B cell (primary cell): ENCODE measurements at regions not wholly inside any gene's neighbourhood (a gene's known extent, or its start where the extent isn't known, plus 50 kb on each side); places are given as distances from the start of the nearest gene placed in this dataset.

Experiments
- ATAC-seq: fragments of 200-7000 bp; cut with Tn5 transposase; one replicate; pipeline ENCODE4 v1.10.0; 2021; ENCODE audit warnings: low read depth, mild to moderate bottlenecking, moderate number of reproducible peaks, moderate library complexity
- CTCF ChIA-PET: fragments of 350-600 bp; sonication (Branson Sonifier 250); formaldehyde crosslinking; loops from one replicate; lab custom pipeline; 2021; ENCODE audit warnings: antibody characterized with exemption, inconsistent platforms; lab: Charles Lee
- POLR2A ChIA-PET: fragments of 350-600 bp; sonication (Branson Sonifier 250); formaldehyde crosslinking; loops from one replicate; lab custom pipeline; 2021; ENCODE audit warnings: antibody characterized with exemption; lab: Charles Lee
- DNase-seq: peaks from one replicate; pipeline ENCODE4 v3.0.0; 2013
- H2AFZ ChIP-seq: 2 replicates; pipeline ENCODE4 v1.6.1; 2012; ENCODE audit warnings: mild to moderate bottlenecking, low read depth, low read length; ENCODE audit not compliant: insufficient read depth, poor library complexity, severe bottlenecking
- H3K27ac ChIP-seq, 2 donors: 1 replicate in 1 of 2; 2 replicates in 1 of 2; pipeline ENCODE4 v1.5.1; 2012 to 2013; ENCODE audit warnings: low read length in 2 of 2, mild to moderate bottlenecking in 2 of 2, moderate library complexity in 1 of 2
- H3K27me3 ChIP-seq, 4 experiments: fragments of 200-600 bp in 1 of 4; sonication (generic) in 1 of 4; replicated peaks in 1 of 4; 1 replicate in 2 of 4; 2 replicates in 2 of 4; pipeline versions ENCODE4 v1.6.1 to v1.7.0; 2013 to 2016; ENCODE audit warnings: low read length in 3 of 4, mild to moderate bottlenecking in 2 of 4, mixed read lengths in 1 of 4, moderate library complexity in 1 of 4; ENCODE audit not compliant: insufficient read depth in 4 of 4, control insufficient read depth in 3 of 4; ENCODE audit errors: control extremely low read depth in 1 of 4
- H3K36me3 ChIP-seq, 2 experiments: replicated peaks in 1 of 2; 1 replicate in 1 of 2; 2 replicates in 1 of 2; pipeline versions ENCODE4 v1.6.1 to v1.7.1; 2013; ENCODE audit warnings: low read length in 1 of 2; ENCODE audit not compliant: insufficient read depth in 2 of 2, control insufficient read depth in 1 of 2; ENCODE audit errors: control extremely low read depth in 1 of 2, extremely low read depth in 1 of 2
- H3K4me1 ChIP-seq, 2 donors: fragments of 200-600 bp in 1 of 2; sonication (generic) in 1 of 2; 1 replicate in 1 of 2; 2 replicates in 1 of 2; pipeline versions ENCODE4 v1.5.1 to v1.6.1; 2013 to 2017; ENCODE audit warnings: low read length in 2 of 2; ENCODE audit not compliant: control insufficient read depth in 2 of 2, insufficient read depth in 2 of 2
- H3K4me2 ChIP-seq: replicated peaks from 2 replicates; pipeline ENCODE3; 2012; ENCODE audit warnings: mild to moderate bottlenecking, low read depth, low read length; ENCODE audit not compliant: poor library complexity, severe bottlenecking
- H3K4me3 ChIP-seq, 5 experiments: fragments of 200-600 bp in 1 of 5; sonication (generic) in 1 of 5; 1 replicate in 3 of 5; 2 replicates in 2 of 5; pipeline versions ENCODE4 v1.5.1 to v1.7.0; 2011 to 2016; ENCODE audit warnings: low read length in 4 of 5, mild to moderate bottlenecking in 4 of 5, low read depth in 2 of 5, control low read depth in 1 of 5, moderate library complexity in 1 of 5; ENCODE audit not compliant: insufficient read depth in 1 of 5; ENCODE audit errors: control extremely low read depth in 1 of 5, extremely low read depth in 1 of 5
- H3K79me2 ChIP-seq: fragments of 200-600 bp; sonication (generic); one replicate; pipeline ENCODE4 v1.6.0; 2016; ENCODE audit warnings: low read length; ENCODE audit not compliant: control insufficient read depth, insufficient read depth
- H3K9ac ChIP-seq: fragments of 200-600 bp; sonication (generic); 2 replicates; pipeline ENCODE4 v1.6.1; 2017; ENCODE audit warnings: mild to moderate bottlenecking, low read length, moderate library complexity
- H3K9me3 ChIP-seq, 3 donors: one replicate each; pipeline versions ENCODE4 v1.6.1 to v1.7.1; 2013; ENCODE audit warnings: low read length in 2 of 3; ENCODE audit not compliant: control insufficient read depth in 2 of 3, insufficient read depth in 1 of 3; ENCODE audit errors: control extremely low read depth in 1 of 3
- H4K20me1 ChIP-seq: 2 replicates; pipeline ENCODE4 v1.6.0; 2012; ENCODE audit warnings: mild to moderate bottlenecking, low read length; ENCODE audit not compliant: insufficient read depth, control insufficient read depth, poor library complexity, severe bottlenecking
- H3K27ac Mint-ChIP-seq: one replicate; pipeline ENCODE4 v1.8.0; 2021; ENCODE audit warnings: mixed read lengths
- H3K27me3 Mint-ChIP-seq: one replicate; pipeline ENCODE4 v1.8.0; 2021; ENCODE audit warnings: mixed read lengths
- H3K4me1 Mint-ChIP-seq: one replicate; pipeline ENCODE4 v1.8.0; 2021; ENCODE audit warnings: mixed read lengths
- H3K4me3 Mint-ChIP-seq: one replicate; pipeline ENCODE4 v1.8.0; 2021; ENCODE audit warnings: mixed read lengths
- H3K9me3 Mint-ChIP-seq: one replicate; pipeline ENCODE4 v1.8.0; 2022; ENCODE audit warnings: mixed read lengths; ENCODE audit not compliant: insufficient read depth
- CTCF ChIP-seq: fragments of 200-600 bp; IDR thresholded peaks from one replicate; pipeline ENCODE4 v1.8.0; 2022; ENCODE audit warnings: antibody characterized with exemption, mild to moderate bottlenecking
- EZH2 ChIP-seq: IDR thresholded peaks from 2 replicates; pipeline ENCODE4 v1.6.1; 2012; ENCODE audit warnings: borderline replicate concordance, low read depth, mild to moderate bottlenecking, moderate library complexity, low read length; ENCODE audit not compliant: insufficient read depth, poor library complexity, severe bottlenecking
- WGBS: methylation state at CpG from one replicate; pipeline ENCODE4 v1.1.5; 2013; ENCODE audit warnings: missing lambda C conversion rate; ENCODE audit not compliant: insufficient coverage; 5-methylcytosine and 5-hydroxymethylcytosine counted together
- intact Hi-C: fragments of 100-400 bp; cut with micrococcal nuclease; formaldehyde crosslinking; loops from one replicate; pipeline ENCODE4 v1.10.0; 2022

- Mint-ChIP-seq H3K4me1 (no peaks in the 10 kb centered on the region), H3K9me3 (peaks cover 12% of the 10 kb centered on the region), H3K27me3 (peaks cover 13% of the 10 kb centered on the region), H3K4me3 (no peak overlapping the region), H3K27ac (no peak overlapping the region)
- no peak overlapping the region for H3K4me2 ChIP-seq
- no peaks in the 10 kb centered on the region for H4K20me1 ChIP-seq
- intact Hi-C loops: no loop called here
- ChIA-PET CTCF (no interaction called here), POLR2A (no interaction called here)
- H3K36me3 ChIP-seq: no peaks in the 10 kb centered on the region
- WGBS: 88% methylated on average over 2 of the region's 2 CpGs
- DNase-seq: no peak
- no peak overlapping the region for H2AFZ ChIP-seq
- no peaks in the 10 kb centered on the region for H3K79me2 ChIP-seq
- no peaks in the 10 kb centered on the region for H3K4me1 ChIP-seq
- H3K27ac ChIP-seq: no peak overlapping the region
- TF ChIP-seq EZH2 (no peak), CTCF (no peak)
- H3K9me3 ChIP-seq: peaks cover 0 to 37% (median 24%) of the 10 kb centered on the region in 3 donors
- no peak for ATAC-seq
- H3K9ac ChIP-seq: no peak overlapping the region
- H3K27me3 ChIP-seq: no peaks in the 10 kb centered on the region
- no peak overlapping the region for H3K4me3 ChIP-seq
Measured at GRCh38 chr7:45509222-45509621, 64.9 kb upstream of the ADCY1 start.

GRCh38 chr7:45511721-45512597 is 62.2 kb upstream of the ADCY1 start:
- no peak for DNase-seq
- Mint-ChIP-seq H3K9me3 (peaks cover 6% of the 10 kb centered on the region), H3K4me1 (no peaks in the 10 kb centered on the region), H3K27me3 (peaks cover 13% of the 10 kb centered on the region), H3K4me3 (no peak overlapping the region), H3K27ac (no peak overlapping the region)
- no peak for ATAC-seq
- Histone ChIP-seq H3K4me2 (no peak overlapping the region), H3K4me3 (no peak overlapping the region), H3K27me3 (no peaks in the 10 kb centered on the region), H3K79me2 (no peaks in the 10 kb centered on the region), H3K9me3 (peaks cover 0 to 13% (median 4%) of the 10 kb centered on the region in 3 donors), H3K27ac (no peak overlapping the region), H3K36me3 (no peaks in the 10 kb centered on the region), H2AFZ (no peak overlapping the region), H3K4me1 (no peaks in the 10 kb centered on the region), H3K9ac (no peak overlapping the region), H4K20me1 (no peaks in the 10 kb centered on the region)
- 86% methylated on average over 5 of the region's 7 CpGs for WGBS
- CTCF ChIA-PET: no interaction called here
- intact Hi-C loops: no loop called here
- POLR2A ChIA-PET: no interaction called here
- TF ChIP-seq EZH2: no peak
- no peak for TF ChIP-seq CTCF
